Ramos (cell line): ENCODE measurements at regions not wholly inside any gene's neighbourhood (a gene's known extent, or its start where the extent isn't known, plus 50 kb on each side); places are given as distances from the start of the nearest gene placed in this dataset.
"Not testable (repeated sequence)": the region's sequence is repeated elsewhere in the genome, so short reads cannot be mapped to it uniquely, and the experiment has no call there.

ENCODE experiments used
- in situ Hi-C: fragments of 300-500 bp; cut with MboI; formaldehyde crosslinking; loops from one replicate; pipeline ENCODE4 v1.14.3; 2022; ENCODE audit warnings: low sequenced_read_pairs; ENCODE audit not compliant: unreplicated experiment

DNA sequence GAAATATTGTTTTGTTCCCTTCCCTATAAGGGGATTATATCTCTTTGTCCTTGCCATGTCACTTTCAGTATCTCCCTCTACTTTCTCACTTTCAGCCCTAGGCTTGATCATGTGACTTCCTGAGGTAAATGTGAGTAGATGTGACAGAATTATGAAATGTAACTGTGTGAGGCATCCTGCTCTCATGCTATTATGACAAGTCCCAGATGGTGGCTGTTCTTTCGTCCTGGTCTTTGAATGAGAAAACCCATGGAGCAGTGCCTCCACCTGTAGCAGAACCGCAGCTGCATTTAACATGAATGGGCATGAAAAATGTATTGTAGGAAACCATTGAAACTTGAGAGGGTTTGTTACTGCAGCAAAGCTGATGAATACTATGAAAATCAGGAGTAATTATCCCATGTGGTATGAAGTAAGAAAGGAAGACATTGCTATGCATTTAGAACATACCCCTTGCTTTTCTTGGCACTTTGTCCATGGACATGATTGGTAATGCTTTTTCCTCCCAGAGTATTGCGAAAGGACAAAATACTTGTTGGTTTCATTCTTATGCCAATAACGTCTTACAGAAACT is 202.2 kb upstream of the GPRIN3 start:
- in situ Hi-C loops, result no loop called here

DNA sequence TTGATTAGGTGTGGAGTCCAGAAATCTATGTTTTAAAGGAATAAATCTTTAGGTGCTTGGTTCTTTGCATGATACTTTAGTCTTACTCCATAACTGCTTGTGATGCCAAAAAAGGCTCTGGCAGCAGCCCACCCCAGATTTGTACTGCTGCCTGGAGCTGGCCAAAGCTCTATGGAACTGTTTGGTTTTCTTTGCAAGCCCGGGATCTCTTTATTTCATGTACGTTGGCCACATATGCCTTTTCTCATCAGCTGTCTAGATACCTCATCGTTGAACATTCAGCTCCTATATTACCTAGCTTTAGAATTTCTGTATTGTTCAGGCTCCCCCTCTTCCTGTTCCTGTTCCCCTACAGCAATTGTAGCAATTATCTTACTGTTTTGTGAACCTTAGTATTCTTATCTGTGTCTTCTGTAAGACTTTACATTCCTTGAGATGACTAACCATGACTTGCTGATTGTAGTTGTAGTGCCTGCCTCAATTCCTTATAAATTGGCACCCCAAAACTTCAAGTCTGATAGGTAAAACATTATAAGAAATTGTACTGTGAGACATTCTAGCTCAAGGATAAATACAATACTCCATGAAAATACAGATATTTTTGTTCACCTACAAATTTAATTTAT is 199.4 kb upstream of the GPRIN3 start:
- in situ Hi-C loops, result no loop called here

GRCh38 chr4:89502581-89502980 is 195.0 kb upstream of the GPRIN3 start:
- in situ Hi-C loops, result no loop called here

DNA sequence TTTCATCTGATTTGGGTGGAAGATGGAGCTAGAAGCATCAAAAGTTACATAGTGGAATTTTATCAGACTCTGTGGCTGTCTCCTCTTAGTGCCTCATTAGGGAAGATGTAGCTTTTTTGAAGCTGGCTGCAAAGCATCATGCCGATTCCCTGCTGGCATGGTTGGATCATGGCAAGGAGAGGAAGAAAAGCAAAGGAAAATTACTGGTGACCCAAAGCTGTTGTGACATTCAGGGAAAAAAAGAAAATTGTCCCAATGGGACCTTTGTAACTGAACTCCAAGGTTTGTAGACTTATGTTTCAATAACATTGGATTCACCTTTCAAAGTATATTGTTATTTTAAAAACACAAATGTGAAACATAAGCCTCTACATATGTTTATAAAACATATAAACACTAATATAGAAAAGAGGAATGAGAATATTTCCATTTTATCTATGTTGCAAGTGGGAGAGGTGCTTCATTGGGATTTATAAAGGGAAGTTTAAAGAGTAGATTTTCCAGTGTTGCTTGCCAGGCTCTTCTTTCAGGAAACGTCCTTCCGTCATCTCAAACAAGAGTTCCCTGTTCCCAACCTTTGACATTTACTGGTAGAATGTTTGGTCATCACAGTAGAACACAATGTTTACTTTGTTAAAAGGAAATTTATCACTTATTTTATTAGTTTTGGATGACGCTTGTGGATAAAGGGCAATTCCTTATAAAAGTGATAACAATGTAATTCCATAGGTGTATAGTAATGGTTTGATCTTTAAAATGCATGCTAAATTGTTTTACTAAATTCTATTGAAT is 190.1 kb upstream of the GPRIN3 start:
- in situ Hi-C loops, result no loop called here

GRCh38 chr4:89496851-89497250 is 189.3 kb upstream of the GPRIN3 start:
- in situ Hi-C loops, result no loop called here

- in situ Hi-C loops, result no loop called here
Observed at GRCh38 chr4:89493367-89493766, 185.8 kb upstream of the GPRIN3 start.

GRCh38 chr4:89492581-89493071 is 185.0 kb upstream of the GPRIN3 start:
- in situ Hi-C loops, result no loop called here

- in situ Hi-C loops, result no loop called here
Observed at GRCh38 chr4:89491761-89492160, 184.2 kb upstream of the GPRIN3 start.

GRCh38 chr4:89489921-89490431 is 182.4 kb upstream of the GPRIN3 start:
- in situ Hi-C loops, result not testable (repeated sequence)

GRCh38 chr4:89489338-89489771 is 181.8 kb upstream of the GPRIN3 start:
- in situ Hi-C loops, result no loop called here

DNA sequence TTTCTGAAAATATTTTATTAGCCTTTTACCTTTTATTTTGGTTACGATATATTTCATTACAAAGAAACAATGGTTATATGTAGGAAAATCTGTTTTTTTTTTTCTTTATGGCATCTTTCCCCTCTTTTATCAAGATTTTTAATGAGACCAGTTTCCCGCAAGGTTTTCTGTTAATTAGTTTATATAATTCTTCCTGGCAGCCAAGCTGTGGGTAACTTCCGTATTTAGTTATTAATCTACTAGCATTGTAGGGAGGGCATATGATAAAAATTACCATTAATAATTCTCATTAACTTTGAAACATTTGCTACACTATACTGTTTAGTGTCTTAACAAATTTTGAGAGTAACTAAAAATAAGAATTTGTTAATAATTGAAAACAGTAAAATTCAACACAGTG is 181.1 kb upstream of the GPRIN3 start:
- in situ Hi-C loops, result no loop called here

DNA sequence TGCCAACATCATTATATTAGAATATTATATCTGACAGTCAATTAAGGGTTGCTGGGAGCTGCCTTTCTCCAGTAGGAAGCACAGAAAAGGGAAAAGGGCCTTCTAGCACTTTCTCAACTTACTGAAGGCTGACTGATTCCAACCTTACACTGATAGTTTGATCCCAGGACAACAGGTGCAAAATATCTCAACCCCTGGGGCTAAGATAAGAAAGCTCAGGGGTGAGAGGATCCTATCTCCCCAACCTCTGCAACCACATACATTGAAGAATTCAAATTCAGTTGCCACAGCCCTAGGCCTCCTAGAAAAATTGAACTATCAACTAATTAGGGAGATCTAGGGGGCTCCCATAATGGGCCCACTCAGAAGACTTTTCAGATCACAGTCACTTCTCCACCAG is 179.1 kb upstream of the GPRIN3 start:
- in situ Hi-C loops, result no loop called here

- in situ Hi-C loops, result no loop called here
Observed at GRCh38 chr4:89486042-89486441, 178.4 kb upstream of the GPRIN3 start.

DNA sequence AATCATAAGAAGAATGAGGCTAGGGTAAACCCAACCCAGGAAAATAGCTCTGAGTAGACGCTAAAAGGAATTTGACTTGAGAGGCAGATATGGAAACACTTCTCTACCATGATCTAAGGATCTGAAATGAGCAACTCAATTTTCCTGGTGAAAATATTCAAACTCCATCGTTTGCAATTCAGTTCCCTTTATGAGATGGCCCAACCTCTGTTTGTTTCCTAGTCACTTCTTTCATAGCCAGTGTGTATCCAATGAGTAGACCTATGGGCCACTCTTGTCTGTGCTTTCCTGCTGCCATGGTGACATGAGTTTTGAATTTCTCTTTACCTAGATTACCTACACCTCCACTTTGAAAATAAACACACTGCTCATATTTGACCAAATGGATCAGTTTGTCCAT is 176.2 kb upstream of the GPRIN3 start:
- in situ Hi-C loops, result no loop called here

GRCh38 chr4:89482926-89483595 is 175.5 kb upstream of the GPRIN3 start:
- in situ Hi-C loops, result no loop called here

GRCh38 chr4:89482251-89482650 is 174.7 kb upstream of the GPRIN3 start:
- in situ Hi-C loops, result no loop called here

DNA sequence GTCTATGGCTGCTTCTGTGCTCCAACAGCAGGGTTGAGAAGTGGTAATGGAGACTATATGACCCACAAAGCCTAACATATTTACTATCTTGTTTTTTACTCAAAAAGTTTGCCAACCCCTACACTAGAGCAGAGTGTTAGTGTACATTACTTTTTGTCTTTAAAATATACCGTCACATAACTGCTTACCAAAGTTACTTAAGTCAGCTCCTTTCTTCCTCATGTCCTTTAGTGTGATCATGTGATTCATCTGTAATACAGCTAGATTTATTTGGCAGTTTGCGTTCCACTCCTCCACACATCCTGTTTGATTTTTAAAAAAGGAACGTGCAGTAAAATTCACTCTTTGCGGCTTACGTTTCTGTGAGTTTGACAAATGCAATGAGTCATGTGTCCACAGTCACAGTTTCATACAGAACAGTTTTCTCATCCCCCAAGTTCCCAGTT is 162.4 kb upstream of the GPRIN3 start:
- in situ Hi-C loops, result no loop called here

GRCh38 chr4:89469516-89469915 is 161.9 kb upstream of the GPRIN3 start:
- in situ Hi-C loops, result no loop called here

DNA sequence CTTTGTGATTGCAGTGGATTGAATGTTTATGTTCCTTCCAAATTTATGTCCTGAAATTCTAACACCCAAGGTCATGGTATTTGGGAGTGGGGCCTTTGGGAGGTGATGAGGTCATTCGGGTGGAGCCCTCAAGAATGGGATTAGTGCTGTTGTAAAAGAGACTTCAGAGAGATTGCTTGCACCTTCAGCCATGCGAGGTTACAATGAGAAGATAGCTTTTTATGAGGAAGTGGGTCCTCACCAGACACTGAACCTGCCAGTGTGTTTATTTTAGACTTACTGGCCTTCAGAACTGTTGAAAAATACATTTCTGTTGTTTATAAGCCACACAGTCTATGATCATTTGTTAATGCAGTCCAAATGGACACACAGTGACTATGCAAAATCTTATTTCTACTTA is 161.0 kb upstream of the GPRIN3 start:
- in situ Hi-C loops, result no loop called here

DNA sequence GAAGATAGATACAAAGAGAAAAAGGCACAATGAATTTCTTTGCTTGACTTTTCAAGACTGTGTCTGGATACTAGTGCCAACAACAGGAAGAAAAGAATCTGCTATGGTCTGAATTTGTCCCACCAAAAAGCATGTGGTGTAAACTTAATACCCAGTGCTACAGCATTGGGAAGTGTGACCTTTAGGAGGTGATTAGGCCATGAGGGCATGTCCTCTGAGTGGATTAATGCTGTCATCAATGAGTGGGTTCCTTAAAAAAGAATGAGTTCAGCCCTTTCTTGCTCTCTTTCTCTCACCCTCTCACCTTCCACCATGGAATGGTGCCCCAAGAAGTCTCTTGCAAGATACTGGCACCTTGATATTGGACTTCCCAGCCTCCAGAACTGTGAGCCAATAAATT is 155.7 kb upstream of the GPRIN3 start:
- in situ Hi-C loops, result no loop called here

- in situ Hi-C loops, result no loop called here
Observed at GRCh38 chr4:89447543-89447942, 139.9 kb upstream of the GPRIN3 start.
